GM18861 (cell line): ENCODE measurements at regions not wholly inside any gene's neighbourhood (a gene's known extent, or its start where the extent isn't known, plus 50 kb on each side); places are given as distances from the start of the nearest gene placed in this dataset.

Experiments
- ATAC-seq: cut with Tn5 transposase; IDR thresholded peaks from one replicate; pipeline ENCODE4 v1.9.1; 2021; ENCODE audit not compliant: unreplicated experiment

- no peak for ATAC-seq
These were observed 257.4 kb downstream of the BRD1 start for GRCh38 chr22:49570032-49570848.

- no peak for ATAC-seq
These were observed 258.2 kb downstream of the BRD1 start for GRCh38 chr22:49569286-49570031.

- no peak for ATAC-seq
These were observed 258.9 kb downstream of the BRD1 start for GRCh38 chr22:49568751-49569285.

- ATAC-seq = no peak
These were observed 259.5 kb downstream of the BRD1 start for GRCh38 chr22:49567899-49568750.

- ATAC-seq = no peak
These were observed 261.0 kb downstream of the BRD1 start for GRCh38 chr22:49566693-49567092.

- no peak for ATAC-seq
These were observed 261.5 kb downstream of the BRD1 start for GRCh38 chr22:49566141-49566541.

GRCh38 chr22:49565516-49565855 is 262.2 kb downstream of the BRD1 start:
- no peak for ATAC-seq

- no peak for ATAC-seq
These were observed 262.8 kb downstream of the BRD1 start for GRCh38 chr22:49564666-49565515.

GRCh38 chr22:49564054-49564453 is 263.6 kb downstream of the BRD1 start:
- ATAC-seq = no peak

- ATAC-seq = no peak
These were observed 264.9 kb downstream of the BRD1 start for GRCh38 chr22:49562685-49563249.

- ATAC-seq = no peak
These were observed 265.7 kb downstream of the BRD1 start for GRCh38 chr22:49561976-49562375.

GRCh38 chr22:49561338-49561737 is 266.3 kb downstream of the BRD1 start:
- ATAC-seq = no peak

- ATAC-seq = no peak
These were observed 272.1 kb downstream of the BRD1 start for GRCh38 chr22:49555526-49555925.

GRCh38 chr22:49554741-49555140 is 272.9 kb downstream of the BRD1 start:
- no peak for ATAC-seq

GRCh38 chr22:49554296-49554625 is 273.4 kb downstream of the BRD1 start:
- no peak for ATAC-seq

GRCh38 chr22:49553518-49554295 is 274.0 kb downstream of the BRD1 start:
- no peak for ATAC-seq

GRCh38 chr22:49553076-49553475 is 274.6 kb downstream of the BRD1 start:
- ATAC-seq = no peak

GRCh38 chr22:49551897-49552614 is 275.6 kb downstream of the BRD1 start:
- ATAC-seq = no peak

- no peak for ATAC-seq
These were observed 276.2 kb downstream of the BRD1 start for GRCh38 chr22:49551446-49551845.
